H7 (cell line): ENCODE measurements at regions not wholly inside any gene's neighbourhood (a gene's known extent, or its start where the extent isn't known, plus 50 kb on each side); places are given as distances from the start of the nearest gene placed in this dataset.

Source experiments
- DNase-seq: peaks from one replicate; pipeline ENCODE4 v3.0.0; 2012
- H3K27me3 ChIP-seq: 2 replicates; pipeline ENCODE4 v1.6.0; 2011; ENCODE audit warnings: mild to moderate bottlenecking, low read length; ENCODE audit not compliant: control insufficient read depth, insufficient read depth
- H3K36me3 ChIP-seq: replicated peaks from 2 replicates; pipeline ENCODE4 v1.5.1; 2011; ENCODE audit warnings: low read length; ENCODE audit not compliant: control insufficient read depth, insufficient read depth
- H3K4me3 ChIP-seq: 2 replicates; pipeline ENCODE4 v1.5.1; 2011; ENCODE audit warnings: low read depth, mild to moderate bottlenecking, control low read depth, low read length, moderate library complexity; ENCODE audit not compliant: insufficient read depth

DNA sequence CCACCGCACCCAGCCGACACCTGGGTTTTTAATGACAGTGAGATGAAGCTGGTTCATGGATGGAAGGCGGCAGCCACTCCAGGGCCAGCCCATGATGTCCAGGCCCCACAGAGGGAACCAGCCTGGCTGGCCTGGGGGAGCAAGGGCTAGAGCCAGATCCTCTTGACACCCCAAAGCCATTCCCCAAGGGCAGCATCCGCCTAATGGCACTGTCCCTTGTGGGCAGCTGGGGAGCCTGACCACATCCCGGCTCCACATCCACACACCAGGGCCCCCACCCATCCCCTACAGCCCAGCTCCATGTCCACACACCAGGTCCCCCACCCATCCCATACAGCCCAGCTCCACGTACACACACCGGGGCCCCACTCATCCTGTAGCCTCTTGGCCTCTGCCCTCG, 53.3 kb upstream of the ACSF3 start:
- H3K4me3 ChIP-seq = no peak overlapping the region
- DNase-seq = no peak
- no peaks in the 10 kb centered on the region for H3K27me3 ChIP-seq
- H3K36me3 ChIP-seq = no peaks in the 10 kb centered on the region

DNA sequence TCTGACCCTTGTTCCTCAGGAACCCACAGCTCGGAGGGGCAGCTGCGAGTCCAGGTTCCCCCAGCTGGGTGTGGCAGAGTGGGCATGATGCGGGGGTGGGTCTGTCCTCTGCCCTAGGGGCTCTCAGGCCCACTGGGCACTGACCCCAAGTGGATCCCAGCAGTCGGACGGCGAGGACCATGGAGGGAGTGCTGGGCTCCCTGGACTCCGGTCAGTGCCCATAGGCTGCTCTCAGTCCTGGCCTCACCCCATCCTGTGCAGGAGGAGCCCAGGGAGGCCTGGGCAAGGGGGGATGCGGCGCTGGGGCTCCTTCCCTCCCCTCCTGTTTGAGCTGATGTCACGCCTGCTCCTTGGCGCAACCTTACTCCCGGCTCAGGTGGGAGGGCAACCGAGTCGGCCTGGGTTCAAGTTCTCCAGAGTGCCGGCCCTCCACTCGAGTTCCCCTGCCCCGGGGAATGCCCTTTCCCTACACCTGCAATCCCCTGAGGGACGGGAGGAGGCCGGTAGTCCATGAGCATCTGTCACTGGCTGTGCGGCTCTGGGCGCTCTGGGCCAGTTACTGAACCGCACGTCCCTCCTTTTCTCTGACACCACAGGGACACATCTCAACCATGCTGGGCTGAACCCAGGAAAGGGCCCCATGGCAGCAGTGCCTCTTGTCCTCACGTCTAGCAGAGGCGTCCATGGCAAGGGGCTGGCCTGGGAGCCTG, 52.6 kb upstream of the ACSF3 start:
- no peaks in the 10 kb centered on the region for H3K27me3 ChIP-seq

GRCh38 chr16:89041571-89042481, 51.8 kb upstream of the ACSF3 start:
- no peaks in the 10 kb centered on the region for H3K36me3 ChIP-seq
- H3K27me3 ChIP-seq = no peaks in the 10 kb centered on the region
- no peak overlapping the region for H3K4me3 ChIP-seq
- no peak for DNase-seq

More for the DNA sequence above, 52.6 kb upstream of the ACSF3 start:
- DNase-seq = no peak
- Histone ChIP-seq H3K4me3 (no peak overlapping the region), H3K36me3 (no peaks in the 10 kb centered on the region)

- Histone ChIP-seq H3K27me3 (no peaks in the 10 kb centered on the region), H3K36me3 (no peaks in the 10 kb centered on the region), H3K4me3 (no peak overlapping the region)
- no peak for DNase-seq
Measured at GRCh38 chr16:89042711-89043551, 50.7 kb upstream of the ACSF3 start.

DNA sequence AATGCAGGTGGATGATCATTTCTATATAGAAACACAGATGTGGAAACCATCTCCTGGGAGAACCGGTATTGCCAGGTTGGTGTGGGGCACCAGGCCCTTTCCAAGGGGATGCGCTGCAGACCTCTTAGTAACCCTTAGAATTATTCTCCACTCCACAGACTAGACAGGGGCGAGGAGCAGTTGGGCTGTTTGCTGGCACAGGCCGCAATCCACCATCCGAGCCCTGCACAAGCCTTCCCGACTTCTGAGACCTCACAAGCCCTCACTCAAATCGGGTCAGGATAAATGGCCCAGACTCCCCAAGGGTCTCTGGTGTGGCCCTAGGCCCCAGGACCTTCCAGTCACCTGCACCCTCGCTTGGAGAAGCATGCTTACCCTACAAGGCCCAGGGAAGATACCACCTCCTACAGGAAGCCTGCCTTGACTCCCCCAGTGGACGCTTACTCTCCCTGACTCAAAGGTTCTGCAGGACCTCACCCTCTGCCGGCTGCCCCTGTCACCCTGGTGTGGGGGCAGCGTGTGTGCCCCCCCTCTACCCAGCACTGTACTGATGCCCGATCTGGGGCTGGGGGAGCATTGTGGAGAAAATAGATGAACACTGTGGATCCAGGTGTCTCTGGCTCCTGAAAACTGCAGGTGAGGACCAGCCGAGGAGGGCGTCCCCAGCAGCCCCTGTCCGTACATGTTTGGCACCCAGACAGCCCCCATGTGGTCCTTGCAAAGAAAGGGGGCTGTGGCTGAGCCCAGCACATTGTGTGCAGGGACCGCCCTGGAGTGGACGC, 49.8 kb upstream of the ACSF3 start:
- Histone ChIP-seq H3K27me3 (no peaks in the 10 kb centered on the region), H3K4me3 (no peak overlapping the region), H3K36me3 (no peaks in the 10 kb centered on the region)
- DNase-seq = no peak
